Stimulated activated CD8-positive, alpha-beta memory T cell treated with anti-CD3 and anti-CD28 coated beads, Interleukin-4, amount 100 ng/mL, for 4 hours (primary cell): ENCODE measurements at regions not wholly inside any gene's neighbourhood (a gene's known extent, or its start where the extent isn't known, plus 50 kb on each side); places are given as distances from the start of the nearest gene placed in this dataset.

Experiments used
- DNase-seq, 2 donors: peaks; one replicate each; pipeline ENCODE4 v3.0.0-alpha.2; 2020; ENCODE audit warnings: low read depth in 2 of 2, low spot score in 1 of 2

GRCh38 chr1:29861446-29861845 is 625.1 kb downstream of the PTPRU start:
- no peak for DNase-seq

GRCh38 chr1:29860681-29861080 is 624.4 kb downstream of the PTPRU start:
- no peak for DNase-seq

- DNase-seq = no peak
These were observed 623.7 kb downstream of the PTPRU start for GRCh38 chr1:29860056-29860455.

DNA sequence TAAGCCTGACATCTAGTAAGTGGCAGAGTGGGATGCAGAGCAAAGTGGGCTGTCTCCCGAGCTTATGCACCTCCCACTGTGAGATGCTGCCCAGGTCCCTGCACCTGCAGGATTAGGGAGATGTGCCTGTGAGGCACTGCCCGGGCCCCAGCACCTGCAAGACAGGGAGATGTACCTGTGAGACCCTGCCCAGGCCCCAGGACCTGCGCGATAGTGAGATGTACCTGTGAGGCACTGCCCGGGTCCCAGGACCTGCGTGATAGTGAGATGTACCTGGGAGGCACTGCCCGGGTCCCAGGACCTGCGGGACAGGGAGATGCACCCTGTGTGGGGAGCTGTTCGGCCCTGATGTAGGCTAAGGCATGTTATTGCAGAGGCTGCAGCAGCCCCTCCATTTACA is 622.8 kb downstream of the PTPRU start:
- DNase-seq = no peak

DNA sequence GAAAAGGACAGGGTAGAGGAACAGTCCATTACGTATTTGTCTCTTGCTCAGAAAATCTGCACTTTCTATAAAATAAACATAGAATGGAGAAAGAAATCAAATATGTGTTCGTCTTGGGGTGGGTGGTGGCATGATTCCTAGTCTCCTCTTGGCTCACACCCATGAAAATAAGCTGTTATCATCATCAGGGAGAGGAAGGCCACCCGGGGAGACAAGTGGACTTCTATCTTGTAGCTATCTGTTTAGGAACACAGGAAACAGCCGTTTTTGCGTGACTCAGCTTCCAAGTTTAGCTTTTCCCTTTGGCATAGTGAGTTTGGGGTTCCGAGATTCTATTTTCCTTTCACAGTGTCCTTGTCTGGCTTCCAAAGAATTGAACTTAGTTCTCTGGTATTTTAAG is 622.3 kb downstream of the PTPRU start:
- DNase-seq = no peak

DNA sequence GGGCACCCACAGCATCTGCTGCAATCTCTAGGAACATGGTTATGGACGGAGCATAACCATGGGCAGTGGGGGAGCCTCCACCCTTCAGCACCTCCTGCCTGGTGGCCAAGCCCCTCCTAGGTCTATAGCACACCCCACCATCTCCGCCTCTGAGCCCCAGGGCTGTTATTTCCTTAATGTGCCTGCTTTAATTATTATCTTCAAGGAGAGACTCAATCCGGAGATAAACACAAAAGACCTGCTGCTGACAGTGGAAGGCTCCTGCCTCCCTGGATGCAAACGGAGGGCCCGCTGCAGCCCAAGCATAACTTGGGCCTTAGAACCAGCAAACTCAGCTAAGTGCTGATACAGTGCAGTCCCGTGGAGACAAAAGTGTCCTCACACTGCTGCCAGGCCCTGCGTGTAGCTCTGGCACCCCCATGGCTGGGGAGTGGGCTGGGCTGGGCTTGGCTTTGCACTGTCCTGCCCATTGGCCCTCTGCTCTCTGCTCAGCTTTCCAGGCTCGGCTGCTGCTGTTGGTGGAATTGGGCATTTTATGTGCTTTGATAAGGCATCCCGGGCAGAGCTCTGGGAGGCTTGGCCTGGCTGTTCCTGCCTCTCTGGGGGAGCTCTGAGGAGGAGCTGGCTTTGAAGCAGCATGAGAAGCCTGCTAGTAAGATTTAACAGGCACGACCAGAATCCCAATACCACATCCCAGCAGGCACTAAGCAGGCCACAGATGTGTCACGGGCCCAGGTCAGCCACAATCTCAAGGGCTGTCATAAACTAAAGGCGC is 620.2 kb downstream of the PTPRU start:
- DNase-seq = no peak

GRCh38 chr1:29855561-29856160 is 619.3 kb downstream of the PTPRU start:
- DNase-seq = no peak

DNA sequence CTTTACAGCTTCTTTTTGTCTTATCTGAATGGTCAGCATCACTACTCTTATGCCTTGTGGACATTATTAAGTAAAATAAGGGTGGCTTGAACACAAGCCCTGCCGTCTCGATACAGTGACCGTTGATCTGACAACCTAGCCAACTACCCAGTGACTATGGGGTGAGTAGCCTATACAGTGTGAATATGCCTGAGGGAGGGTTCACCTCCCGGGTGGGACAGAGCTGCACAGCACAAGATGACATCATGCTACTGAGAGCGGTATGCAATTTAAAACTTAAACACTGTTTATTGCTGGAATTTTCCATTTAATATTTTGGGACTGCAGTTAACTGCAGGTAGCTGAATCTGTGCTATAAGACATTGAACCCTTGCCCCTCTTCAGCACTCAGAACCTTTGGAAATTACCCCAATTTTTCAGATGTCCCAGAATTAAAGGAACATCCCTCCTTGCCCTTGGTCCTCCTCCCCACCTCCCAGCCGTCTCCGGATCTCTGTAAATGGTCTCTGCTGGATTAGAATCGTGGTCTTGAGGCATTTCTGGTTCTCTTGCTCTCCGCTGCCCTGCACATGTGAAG is 618.5 kb downstream of the PTPRU start:
- DNase-seq = no peak

DNA sequence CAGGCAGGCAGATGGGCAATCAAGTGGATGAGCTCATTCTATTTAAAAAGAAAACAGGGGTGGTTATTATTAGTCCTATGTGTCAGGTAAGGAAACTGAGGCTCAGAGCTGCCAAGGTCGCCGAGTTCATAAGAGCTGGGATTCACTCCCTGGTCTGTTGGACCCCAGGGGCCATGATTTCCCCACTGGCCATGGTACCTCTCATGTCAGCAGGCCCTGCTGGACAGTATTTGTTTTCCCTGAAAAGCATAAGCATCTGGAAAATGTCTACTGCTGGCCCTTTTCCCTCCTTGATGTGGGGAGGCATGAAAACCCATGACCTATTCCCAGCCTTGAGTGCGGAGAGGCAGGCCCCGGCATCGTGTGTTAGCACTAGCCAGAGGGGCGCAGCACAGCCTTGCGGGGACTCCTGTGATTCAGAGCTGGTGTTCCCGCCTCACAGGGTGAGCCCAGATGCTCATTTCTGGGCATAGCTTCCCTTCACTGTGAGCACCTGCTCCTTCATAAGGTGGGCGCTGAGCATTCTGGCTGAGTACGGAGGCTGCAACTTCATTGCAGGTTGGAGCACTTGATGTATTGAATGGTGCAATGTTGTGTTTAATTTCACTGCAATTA is 617.5 kb downstream of the PTPRU start:
- DNase-seq = no peak

DNA sequence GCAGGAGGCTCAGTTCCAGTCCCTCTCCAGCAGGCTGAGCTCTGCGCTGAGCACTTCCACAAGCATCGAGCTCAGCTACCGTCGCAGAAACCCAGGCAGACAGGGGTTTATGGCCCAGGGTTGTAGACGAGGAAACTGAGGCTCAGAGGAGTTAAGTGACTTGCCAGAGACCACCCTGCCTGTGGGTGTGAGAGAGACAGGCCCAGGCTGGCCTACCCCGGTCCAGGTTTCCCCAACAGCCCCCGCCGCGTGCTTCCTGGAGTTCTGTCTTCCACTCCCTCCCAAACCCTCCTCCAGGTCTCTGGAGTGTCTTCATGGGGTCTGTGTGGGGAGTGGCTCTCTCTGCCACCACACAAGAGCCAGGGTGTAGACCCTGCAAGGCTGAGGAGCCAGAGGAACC is 615.9 kb downstream of the PTPRU start:
- no peak for DNase-seq

DNA sequence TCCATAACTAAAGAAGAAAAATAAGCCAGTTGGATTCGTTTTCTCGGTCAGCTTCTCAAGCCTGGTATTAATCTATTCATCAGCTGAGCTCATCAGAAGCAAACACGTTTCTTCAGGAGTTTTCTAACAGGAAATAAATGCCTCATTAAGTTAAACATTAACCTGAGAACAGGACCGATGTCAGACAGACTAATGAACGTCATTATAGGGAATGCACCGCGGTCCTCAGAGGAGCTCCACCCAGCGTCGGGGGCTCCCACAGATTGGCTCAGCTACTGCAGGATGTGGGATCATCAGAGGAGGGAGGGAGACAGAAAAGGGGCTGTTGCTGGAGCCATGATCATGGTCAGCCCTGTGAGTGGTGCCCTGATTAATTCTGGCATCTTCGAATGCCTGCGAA is 615.4 kb downstream of the PTPRU start:
- no peak for DNase-seq

DNA sequence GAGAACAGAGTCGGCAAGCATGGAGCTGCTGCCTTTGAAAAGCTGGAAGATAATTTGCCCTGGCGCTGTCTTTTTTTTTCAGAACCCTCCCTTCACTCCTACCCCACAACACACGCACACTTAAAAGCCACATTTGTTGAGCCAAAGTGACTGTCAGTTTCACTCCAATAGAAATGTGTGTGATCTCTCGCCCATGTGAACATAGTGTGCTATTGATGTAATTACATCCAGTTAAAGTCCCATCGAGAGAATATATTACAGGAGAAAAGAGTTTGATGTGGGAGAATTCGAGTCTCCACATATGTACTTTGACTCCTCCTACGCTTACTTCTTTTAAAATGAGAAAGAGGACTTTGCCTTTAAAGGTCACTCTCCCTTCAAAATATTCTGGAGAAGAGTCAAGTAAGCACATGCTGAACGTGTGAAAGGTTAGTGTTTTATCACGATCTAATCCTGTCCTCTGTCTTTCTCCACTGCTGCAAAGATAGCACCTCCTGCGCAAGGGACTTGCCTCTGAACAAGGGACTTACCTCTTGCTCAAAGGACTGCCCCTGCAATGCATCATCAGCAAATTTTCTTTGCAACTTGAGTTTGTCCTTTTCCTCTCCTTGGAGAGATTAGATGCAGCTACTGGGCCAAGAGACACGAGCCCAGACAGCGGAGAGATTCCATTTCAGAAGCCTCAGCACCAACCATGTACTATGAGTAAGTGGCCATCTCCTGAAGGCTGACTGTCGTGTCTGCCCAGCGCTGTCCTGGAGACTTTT is 613.9 kb downstream of the PTPRU start:
- no peak for DNase-seq

DNA sequence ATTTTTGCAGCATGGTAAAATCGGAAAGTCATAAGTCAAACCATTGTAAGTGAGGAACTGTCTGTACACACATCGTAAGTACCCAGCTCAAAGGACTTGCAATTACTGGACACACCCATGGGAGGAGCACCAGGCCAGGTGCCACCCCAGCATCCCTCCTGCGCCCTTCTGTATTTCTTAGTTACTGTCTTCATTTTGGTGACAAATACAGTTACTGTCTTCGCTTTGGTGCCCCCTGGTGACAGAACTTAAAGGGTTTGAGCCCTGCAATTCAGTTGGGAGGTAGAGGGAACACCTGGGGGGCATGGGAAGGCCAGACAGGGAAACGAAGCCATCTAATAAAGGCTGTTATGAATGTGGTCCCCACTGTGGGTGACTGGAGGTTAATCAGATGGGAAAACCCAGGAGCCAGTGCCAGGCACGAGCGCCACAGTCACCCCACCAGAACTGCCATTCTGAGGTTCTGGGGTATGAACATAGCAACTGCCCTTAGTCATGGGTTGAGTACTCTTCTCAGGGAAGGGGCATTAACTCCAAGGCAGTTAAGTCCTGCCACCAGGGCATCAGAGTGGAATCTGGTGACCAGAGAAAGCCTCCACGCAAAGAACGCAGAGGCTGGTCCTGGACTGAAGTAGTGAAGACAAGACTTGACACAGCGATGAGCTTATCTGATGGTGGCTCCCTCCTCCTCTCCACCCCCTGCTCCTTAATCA is 612.9 kb downstream of the PTPRU start:
- DNase-seq = no peak

GRCh38 chr1:29845910-29846309 is 609.6 kb downstream of the PTPRU start:
- no peak for DNase-seq

GRCh38 chr1:29842130-29842529 is 605.8 kb downstream of the PTPRU start:
- no peak for DNase-seq

DNA sequence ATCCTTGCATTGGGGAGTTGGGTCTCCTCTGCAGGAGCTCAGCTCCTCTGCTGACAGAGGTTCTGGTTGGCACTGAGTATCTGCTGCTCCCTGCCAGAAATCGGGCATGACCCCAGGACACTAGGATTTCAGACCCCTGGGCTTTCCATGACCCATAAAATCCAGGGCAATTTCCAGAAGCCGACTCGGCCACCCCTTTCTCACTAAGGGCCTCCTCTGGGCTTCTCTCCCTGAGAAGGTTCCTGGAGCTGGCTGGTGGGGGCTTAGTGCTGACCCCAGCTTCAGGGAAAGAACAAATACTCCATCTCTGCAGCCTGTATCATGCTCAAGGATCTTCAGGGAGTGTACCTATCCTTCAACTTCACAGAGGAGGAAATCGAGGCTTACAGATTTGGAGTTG is 603.4 kb downstream of the PTPRU start:
- DNase-seq = no peak

DNA sequence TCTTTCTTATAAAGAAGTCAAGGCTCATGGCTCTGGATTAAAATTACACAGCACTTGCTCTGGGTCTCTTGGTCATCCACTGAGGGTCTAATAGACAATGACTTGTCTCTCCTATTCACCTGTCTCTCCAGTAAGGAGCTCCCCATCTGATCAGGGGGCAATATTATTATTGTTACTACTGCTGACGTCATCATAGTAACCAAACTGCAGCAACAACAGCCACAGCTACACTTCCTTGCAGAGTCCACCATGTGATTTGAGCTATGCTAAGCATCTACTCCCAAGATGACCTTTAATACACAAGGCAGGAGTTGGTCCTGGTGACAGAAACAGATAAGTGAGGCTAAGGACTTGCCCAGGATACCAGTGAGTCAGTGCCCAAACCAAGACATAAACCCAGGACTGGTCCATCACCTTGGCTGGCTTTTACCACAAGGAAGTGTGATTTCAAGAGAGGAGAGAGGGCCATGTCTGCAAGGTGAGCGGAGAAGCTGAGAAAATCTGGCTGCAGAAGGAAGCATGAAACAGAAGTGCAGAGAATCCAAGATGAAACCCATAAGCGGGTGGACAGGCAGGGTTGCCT is 602.5 kb downstream of the PTPRU start:
- DNase-seq = no peak

DNA sequence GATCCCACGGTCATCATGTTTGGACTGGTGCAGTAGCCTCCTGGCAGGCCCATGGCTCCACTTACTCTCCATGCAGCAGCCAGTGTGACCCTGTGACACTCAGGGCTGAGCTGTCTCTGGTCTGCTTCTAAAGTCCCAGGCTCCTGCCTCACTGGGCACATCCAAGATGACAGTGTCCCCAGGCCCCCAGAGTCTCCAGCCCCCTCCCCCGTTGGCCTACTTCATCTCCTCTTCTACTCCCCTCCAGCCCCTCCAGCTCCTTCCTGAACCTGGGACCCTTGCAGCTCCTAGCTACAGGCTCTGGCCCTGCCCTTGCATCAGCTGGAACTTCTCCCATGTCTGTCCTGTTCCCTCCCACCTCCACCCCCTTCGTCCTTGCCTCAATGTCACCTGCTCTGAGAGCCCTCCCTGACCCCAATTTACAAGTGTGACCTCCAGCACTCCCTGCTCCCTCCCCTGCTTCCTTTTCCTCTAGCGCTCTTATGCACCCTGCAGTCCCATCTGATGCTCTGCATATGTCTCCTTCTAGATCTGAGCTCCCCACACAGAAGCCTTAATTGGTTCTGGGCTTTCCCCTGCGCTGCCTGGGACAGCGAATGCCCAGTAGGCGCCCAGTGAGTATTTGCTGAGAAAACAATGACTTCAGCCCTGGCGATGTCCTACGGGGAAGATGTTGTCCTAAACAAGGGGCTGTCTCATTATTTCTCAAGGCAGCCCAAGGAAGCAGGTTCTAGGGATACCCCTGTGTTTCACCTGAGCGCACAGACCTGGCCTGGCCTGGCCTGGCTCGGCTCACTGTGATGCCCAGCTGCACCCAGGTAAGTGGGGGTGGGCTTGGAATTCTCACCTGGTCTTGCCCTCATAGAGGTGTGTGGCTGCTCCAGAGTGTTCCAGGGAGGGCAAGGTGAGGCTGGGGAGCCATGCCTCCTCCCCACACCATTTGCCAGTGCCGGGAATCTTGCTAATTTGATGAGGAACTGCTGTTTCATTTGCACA is 600.6 kb downstream of the PTPRU start:
- DNase-seq = no peak

GRCh38 chr1:29835874-29836273 is 599.6 kb downstream of the PTPRU start:
- DNase-seq = no peak
